Heart right ventricle (tissue), 16 donors: ENCODE measurements at regions not wholly inside any gene's neighbourhood (a gene's known extent, or its start where the extent isn't known, plus 50 kb on each side); places are given as distances from the start of the nearest gene placed in this dataset.
"Not testable (repeated sequence)": the region's sequence is repeated elsewhere in the genome, so short reads cannot be mapped to it uniquely, and the experiment has no call there.

Experiments
- ATAC-seq, 8 donors: fragments of 200-7000 bp; cut with Tn5 transposase; one replicate each; pipeline ENCODE4 v1.9.1; 2020; ENCODE audit warnings: mild to moderate bottlenecking in 8 of 8, moderate library complexity in 8 of 8, moderate number of reproducible peaks in 1 of 8
- DNase-seq, 2 donors: peaks; one replicate each; pipeline ENCODE4 v3.0.0-alpha.2; 2020
- H3K27ac ChIP-seq, 10 donors: fragments of 200-600 bp; sonication (generic) in 2 of 10; one replicate each; pipeline versions ENCODE4 v1.5.0 to v1.8.0; 2020 to 2022; ENCODE audit warnings: mild to moderate bottlenecking in 3 of 10
- H3K27me3 ChIP-seq, 7 donors: fragments of 200-600 bp; one replicate each; pipeline ENCODE4 v1.8.0; 2021 to 2022; ENCODE audit warnings: mild to moderate bottlenecking in 2 of 7
- H3K36me3 ChIP-seq, 9 donors: fragments of 200-600 bp; sonication (generic) in 1 of 9; one replicate each; pipeline versions ENCODE4 v1.5.0 to v1.8.0; 2020 to 2022; ENCODE audit warnings: mild to moderate bottlenecking in 2 of 9
- H3K4me1 ChIP-seq, 9 donors: fragments of 200-600 bp; sonication (generic) in 1 of 9; one replicate each; pipeline versions ENCODE4 v1.5.0 to v1.8.0; 2020 to 2022; ENCODE audit warnings: mild to moderate bottlenecking in 4 of 9
- H3K4me3 ChIP-seq, 10 donors: fragments of 200-600 bp; sonication (generic) in 2 of 10; one replicate each; pipeline versions ENCODE4 v1.5.0 to v1.8.0; 2020 to 2022; ENCODE audit warnings: mild to moderate bottlenecking in 7 of 10, moderate library complexity in 2 of 10
- H3K9me3 ChIP-seq, 11 donors: fragments of 200-600 bp in 10 of 11; sonication (generic) in 2 of 11; one replicate each; pipeline versions ENCODE4 v1.5.0 to v1.8.0; 2013 to 2022; ENCODE audit warnings: mild to moderate bottlenecking in 2 of 11, control low read depth in 1 of 11, moderate library complexity in 1 of 11
- WGBS, 2 donors: extraction: QIAGEN DNeasy Blood & Tissue Kit; methylation state at CpG; one replicate each; pipeline ENCODE4 v1.1.7; 2013; ENCODE audit warnings: inconsistent platforms in 1 of 2; 5-methylcytosine and 5-hydroxymethylcytosine counted together
- intact Hi-C, 10 donors: fragments of 100-400 bp; cut with DNase I; formaldehyde crosslinking; loops; one replicate each; pipeline versions ENCODE4 v1.11.1 to v1.14.2; 2022
- TF ChIP-seq, protein P1 (sequence below), 9 donors: fragments of 200-600 bp; sonication (generic) in 2 of 9; IDR thresholded peaks; one replicate each; pipeline versions ENCODE4 v1.5.0 to v1.8.0; 2021 to 2022; ENCODE audit warnings: antibody characterized with exemption in 9 of 9, mild to moderate bottlenecking in 5 of 9, moderate library complexity in 1 of 9
- donor health status: Arrhythmogenic right ventricular cardiomyopathy.
- donor health status: ischemic (EF 13 %, LVEDD 7.1; RV severe dilation, severe dysfunction).
- donor health status: healthy with polysubstance abuse.
- donor health status: DM: no; HTN: yes; CAD: no.
- donor health status: DM: no; HTN: no; CAD: no.
- donor health status: ischemic (EF 25% LVEDD 6.9; RV normal size, moderate dysfunction).
- donor health status: ischemic (EF 25% LVEDD 5.7; RV mildly dilated, moderate dysfunction).
- donor health status: healthy.
- donor health status: DM: yes; HTN: yes; CAD: no.
- donor health status: Ischemic cardiomyopathy.
- donor health status: ischemic (EF 35%, LVEDD 5.7; RV mildly dilated, moderate dysfunction).
- donor health status: nonischemic (EF 11% LVEDD 7.7; RV severe dilation, severe dysfunction).
- donor health status: DM: yes; HTN: yes; CAD: no.
- donor health status: PGD.
- donor health status: ischemic (EF 29% LVEDD 5.4; RV normal size, mild dysfunction).
- donor health status: nonischemic (EF 23%, LVEDD 6.1; RV moderate dilation, normal function).

DNA sequence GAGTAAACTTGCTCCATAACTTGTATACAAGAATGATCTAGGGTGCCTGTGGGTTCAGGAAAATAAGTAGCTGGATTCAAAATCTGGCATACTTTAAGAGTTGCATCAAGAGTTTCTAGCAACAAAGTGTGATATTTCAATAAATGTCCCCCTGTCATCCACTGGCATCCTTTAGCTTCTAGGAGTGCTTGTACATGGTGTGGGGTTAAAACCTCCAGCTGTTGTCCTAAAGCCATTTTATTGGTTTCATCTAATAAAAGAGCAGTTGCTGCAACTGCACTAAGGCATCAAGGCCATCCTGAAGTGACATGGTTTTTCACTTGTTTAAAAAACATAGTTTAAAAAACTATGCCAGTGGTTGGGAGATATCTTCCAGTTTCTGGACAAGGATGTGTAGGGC lies 148.4 kb downstream of the INHBA start:
- TF ChIP-seq, protein P1, sequence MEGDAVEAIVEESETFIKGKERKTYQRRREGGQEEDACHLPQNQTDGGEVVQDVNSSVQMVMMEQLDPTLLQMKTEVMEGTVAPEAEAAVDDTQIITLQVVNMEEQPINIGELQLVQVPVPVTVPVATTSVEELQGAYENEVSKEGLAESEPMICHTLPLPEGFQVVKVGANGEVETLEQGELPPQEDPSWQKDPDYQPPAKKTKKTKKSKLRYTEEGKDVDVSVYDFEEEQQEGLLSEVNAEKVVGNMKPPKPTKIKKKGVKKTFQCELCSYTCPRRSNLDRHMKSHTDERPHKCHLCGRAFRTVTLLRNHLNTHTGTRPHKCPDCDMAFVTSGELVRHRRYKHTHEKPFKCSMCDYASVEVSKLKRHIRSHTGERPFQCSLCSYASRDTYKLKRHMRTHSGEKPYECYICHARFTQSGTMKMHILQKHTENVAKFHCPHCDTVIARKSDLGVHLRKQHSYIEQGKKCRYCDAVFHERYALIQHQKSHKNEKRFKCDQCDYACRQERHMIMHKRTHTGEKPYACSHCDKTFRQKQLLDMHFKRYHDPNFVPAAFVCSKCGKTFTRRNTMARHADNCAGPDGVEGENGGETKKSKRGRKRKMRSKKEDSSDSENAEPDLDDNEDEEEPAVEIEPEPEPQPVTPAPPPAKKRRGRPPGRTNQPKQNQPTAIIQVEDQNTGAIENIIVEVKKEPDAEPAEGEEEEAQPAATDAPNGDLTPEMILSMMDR (IDR thresholded peaks at IDR 0.05) = no peak
- Histone ChIP-seq H3K36me3 (no peaks in the 10 kb centered on the region), H3K4me3 (no peak overlapping the region), H3K27ac (no peak overlapping the region), H3K4me1 (no peaks in the 10 kb centered on the region), H3K9me3 (peaks cover 0 to 9% (median 0%) of the 10 kb centered on the region in 11 donors), H3K27me3 (no peaks in the 10 kb centered on the region)
- ATAC-seq = no peak
- DNase-seq = no peak
- intact Hi-C loops = no loop called here

DNA sequence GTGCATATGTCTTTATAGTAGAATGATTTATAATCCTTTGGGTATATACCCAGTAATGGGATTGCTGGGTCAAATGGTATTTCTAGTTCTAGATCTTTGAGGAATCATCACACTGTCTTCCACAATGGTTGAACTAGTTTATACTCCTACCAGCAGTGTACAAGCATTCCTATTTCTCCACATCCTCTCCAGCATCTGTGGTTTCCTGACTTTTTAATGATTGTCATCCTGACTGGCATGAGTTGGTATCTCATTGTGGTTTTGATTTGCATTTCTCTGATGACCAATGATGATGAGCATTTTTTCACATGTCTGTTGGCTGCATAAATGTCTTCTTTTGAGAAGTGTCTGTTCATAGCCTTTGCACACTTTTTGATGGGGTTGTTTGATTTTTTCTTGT lies 152.8 kb downstream of the INHBA start:
- H3K4me1 ChIP-seq, H3K27ac ChIP-seq, H3K9me3 ChIP-seq, DNase-seq, H3K27me3 ChIP-seq, intact Hi-C loops, ATAC-seq, H3K36me3 ChIP-seq, H3K4me3 ChIP-seq: not testable (repeated sequence)

DNA sequence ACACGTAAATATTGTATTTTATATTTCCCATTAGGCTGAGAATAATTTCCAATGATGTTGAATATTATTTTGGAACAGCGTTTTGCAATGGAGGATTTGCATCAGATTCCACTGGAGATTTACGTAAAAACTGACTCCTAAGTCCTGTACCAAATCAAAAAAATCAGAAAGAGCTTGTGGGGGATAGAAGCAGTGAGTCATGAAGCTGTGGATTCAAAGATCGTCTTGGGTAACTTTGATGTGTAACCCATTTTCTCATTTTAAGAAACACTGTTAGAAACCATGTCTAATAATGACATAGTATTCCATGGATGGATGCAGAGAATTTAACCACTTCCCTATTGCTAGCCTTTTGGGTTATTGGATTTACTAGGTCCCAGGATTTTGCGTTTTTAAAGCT lies 158.6 kb downstream of the INHBA start:
- Histone ChIP-seq H3K36me3 (no peaks in the 10 kb centered on the region), H3K4me3 (no peak overlapping the region), H3K27me3 (no peaks in the 10 kb centered on the region), H3K4me1 (no peaks in the 10 kb centered on the region), H3K9me3 (no peaks in the 10 kb centered on the region), H3K27ac (no peak overlapping the region)
- WGBS, 2 donors = 85 to 89% methylated on average over 5 of the region's 5 CpGs
- intact Hi-C loops = loop anchor here in 1 of 10 donors (10.0 kb wide), 1 partner anchor 61 kb away; no protein-coding TSS in a partner anchor
- DNase-seq (no peak), ATAC-seq (no peak)
- TF ChIP-seq, protein P1 (IDR thresholded peaks at IDR 0.05) = no peak

DNA sequence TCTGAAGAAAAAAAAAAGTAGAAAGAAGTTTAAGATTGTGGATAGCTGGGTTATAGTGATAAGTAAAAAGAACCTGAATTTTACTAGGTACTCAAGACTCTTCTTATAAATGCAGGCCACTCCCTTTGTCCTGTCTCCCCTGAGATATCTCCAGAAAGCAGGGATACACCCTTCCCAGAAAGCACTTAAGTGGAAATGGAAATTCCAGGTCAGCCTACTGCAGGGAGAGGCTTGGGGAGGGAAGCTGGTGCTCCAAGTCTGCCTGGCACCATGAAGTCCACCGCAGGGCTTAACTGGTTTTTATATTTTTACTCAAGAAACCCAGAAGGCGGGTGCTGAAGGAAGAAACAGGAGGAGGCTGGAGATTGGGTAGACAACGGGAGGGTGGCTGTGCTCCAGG lies 162.3 kb downstream of the INHBA start:
- H3K27ac ChIP-seq = no peak overlapping the region
- intact Hi-C loops = loop anchor here in 1 of 10 donors (10.0 kb wide), 1 partner anchor 64 kb away; no protein-coding TSS in a partner anchor
- DNase-seq (no peak), ATAC-seq (peak in 1 of 8 donors; percentile 33)
- TF ChIP-seq, protein P1 (IDR thresholded peaks at IDR 0.05) = no peak
- no peaks in the 10 kb centered on the region for H3K36me3 ChIP-seq
- no peaks in the 10 kb centered on the region for H3K27me3 ChIP-seq
- no peak overlapping the region for H3K4me3 ChIP-seq
- WGBS, 2 donors = 81 to 94% methylated on average over 3 of the region's 3 CpGs
- no peaks in the 10 kb centered on the region for H3K4me1 ChIP-seq
- H3K9me3 ChIP-seq = no peaks in the 10 kb centered on the region

DNA sequence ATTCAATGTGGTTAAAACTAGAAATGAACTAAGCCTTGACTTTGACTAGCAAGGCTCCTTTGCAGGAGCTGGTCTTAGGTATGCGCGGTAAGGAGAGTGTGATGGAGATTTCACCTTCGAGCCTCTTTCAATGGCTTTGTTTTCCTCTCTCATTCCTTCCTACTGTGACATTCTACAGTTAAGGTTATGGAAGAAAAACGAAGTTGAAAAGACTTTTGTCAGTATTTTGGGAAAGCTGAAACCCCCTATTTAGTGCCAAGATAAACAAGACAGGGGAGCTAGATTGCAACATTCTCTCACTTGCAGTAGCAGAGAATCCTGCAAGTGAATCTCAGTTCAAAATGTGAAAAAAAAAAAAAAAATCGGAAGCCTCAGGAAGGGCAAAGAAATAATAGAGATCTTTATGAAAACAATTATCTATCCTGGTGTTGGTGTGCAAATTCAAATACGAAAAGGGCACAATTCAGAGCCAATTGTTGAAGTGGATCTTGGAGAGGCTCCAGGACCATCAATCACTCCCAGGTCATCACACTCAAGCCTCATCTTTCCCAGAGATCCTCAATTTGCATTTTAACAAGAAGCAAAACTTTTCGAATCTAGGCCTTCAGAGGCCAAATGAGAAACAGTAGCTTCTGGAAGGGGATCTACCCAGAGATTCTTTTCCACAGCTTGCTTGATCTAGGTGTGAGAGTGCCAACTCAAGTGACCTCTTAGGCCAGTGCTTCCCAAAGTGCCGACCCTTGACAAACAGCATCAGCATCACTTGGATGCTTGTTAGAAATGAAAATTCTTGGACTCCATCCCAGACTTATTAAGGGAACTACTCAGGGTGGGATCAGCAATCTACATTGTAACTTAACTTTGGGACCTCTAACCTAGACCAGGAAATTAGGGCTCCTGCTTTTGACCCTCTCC lies 163.8 kb downstream of the INHBA start:
- no peak for ATAC-seq
- Histone ChIP-seq H3K36me3 (no peaks in the 10 kb centered on the region), H3K27ac (no peak overlapping the region), H3K4me3 (no peak overlapping the region), H3K27me3 (no peaks in the 10 kb centered on the region), H3K4me1 (no peaks in the 10 kb centered on the region), H3K9me3 (peaks cover 0 to 6% (median 0%) of the 10 kb centered on the region in 11 donors)
- DNase-seq = no peak
- intact Hi-C loops = loop anchor here in 1 of 10 donors (10.0 kb wide), 1 partner anchor 1344 kb away; no protein-coding TSS in a partner anchor
- TF ChIP-seq, protein P1 (IDR thresholded peaks at IDR 0.05) = no peak
- WGBS, 2 donors = 46 to 50% methylated on average over 8 of the region's 8 CpGs
